Endothelial cell (in vitro differentiated cells): ENCODE measurements at regions not wholly inside any gene's neighbourhood (a gene's known extent, or its start where the extent isn't known, plus 50 kb on each side); places are given as distances from the start of the nearest gene placed in this dataset.

ENCODE experiments used
- DNase-seq: peaks from one replicate; pipeline ENCODE4 v3.0.0; 2021; ENCODE audit warnings: low spot score
- H3K27ac Mint-ChIP-seq: one replicate; pipeline ENCODE4 v1.8.0; 2021; ENCODE audit warnings: mixed read lengths, inconsistent platforms; ENCODE audit not compliant: unreplicated experiment
- H3K27me3 Mint-ChIP-seq: one replicate; pipeline ENCODE4 v1.8.0; 2021; ENCODE audit warnings: mild to moderate bottlenecking, moderate library complexity, mixed read lengths, inconsistent platforms; ENCODE audit not compliant: unreplicated experiment
- H3K36me3 Mint-ChIP-seq: one replicate; pipeline ENCODE4 v1.8.0; 2021; ENCODE audit warnings: mild to moderate bottlenecking, low read depth, mixed read lengths, inconsistent platforms; ENCODE audit not compliant: unreplicated experiment
- H3K4me1 Mint-ChIP-seq: one replicate; pipeline ENCODE4 v1.8.0; 2021; ENCODE audit warnings: mild to moderate bottlenecking, mixed read lengths, inconsistent platforms; ENCODE audit not compliant: unreplicated experiment
- H3K4me3 Mint-ChIP-seq: one replicate; pipeline ENCODE4 v1.8.0; 2021; ENCODE audit warnings: mild to moderate bottlenecking, mixed read lengths, inconsistent platforms; ENCODE audit not compliant: unreplicated experiment
- H3K9me3 Mint-ChIP-seq: one replicate; pipeline ENCODE4 v1.8.0; 2021; ENCODE audit warnings: mixed read lengths, inconsistent platforms; ENCODE audit not compliant: unreplicated experiment
- CTCF ChIP-seq: fragments of 200-600 bp; sonication (generic); IDR thresholded peaks from one replicate; pipeline ENCODE4 v1.5.0; 2021; ENCODE audit warnings: antibody characterized with exemption; ENCODE audit not compliant: unreplicated experiment

DNA sequence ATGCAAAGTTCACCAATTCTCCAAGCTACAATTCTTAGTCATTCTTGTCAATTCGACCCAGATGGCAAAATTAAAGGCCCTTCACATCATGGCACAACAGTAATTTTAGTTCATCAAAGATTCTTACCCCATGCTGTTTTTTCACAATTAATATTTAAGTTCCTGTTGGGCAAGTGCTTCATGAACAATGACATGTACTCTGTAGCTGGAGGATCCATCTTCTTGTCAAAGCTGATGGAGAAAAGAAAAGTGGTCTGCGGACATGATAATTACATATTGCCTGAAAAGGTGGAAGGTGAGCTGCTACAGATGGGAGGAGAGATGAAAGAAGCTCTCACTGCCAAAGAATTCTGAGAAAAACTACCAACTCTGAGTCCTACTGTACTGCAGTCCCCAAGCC, 1370.3 kb upstream of the SLC10A2 start:
- DNase-seq, result no peak
- Mint-ChIP-seq H3K27me3 (no peaks in the 10 kb centered on the region), H3K4me1 (no peaks in the 10 kb centered on the region), H3K36me3 (no peaks in the 10 kb centered on the region), H3K9me3 (no peaks in the 10 kb centered on the region), H3K4me3 (no peak overlapping the region), H3K27ac (no peak overlapping the region)
- no peak for TF ChIP-seq CTCF

DNA sequence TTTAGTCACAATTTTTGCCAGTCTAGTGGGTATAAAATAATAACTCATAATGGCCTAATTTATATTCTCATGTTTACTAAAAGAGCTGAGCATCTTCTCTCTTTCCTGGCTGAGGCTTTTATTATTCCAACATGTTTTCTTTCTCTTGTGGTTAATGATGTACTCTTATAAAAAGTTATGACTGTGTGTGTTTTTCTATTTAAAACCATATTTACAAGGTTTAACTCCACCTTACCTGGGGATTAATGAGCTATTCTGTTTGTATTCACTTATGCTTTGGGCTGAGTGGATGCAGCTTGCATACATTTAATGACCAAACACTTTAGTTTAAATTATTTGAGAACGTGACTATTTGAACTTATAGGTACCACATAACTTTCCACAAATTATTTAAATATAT, 1365.7 kb upstream of the SLC10A2 start:
- Mint-ChIP-seq H3K9me3 (no peaks in the 10 kb centered on the region), H3K4me1 (no peaks in the 10 kb centered on the region), H3K27me3 (no peaks in the 10 kb centered on the region), H3K27ac (no peak overlapping the region), H3K36me3 (no peaks in the 10 kb centered on the region), H3K4me3 (no peak overlapping the region)
- no peak for DNase-seq
- TF ChIP-seq CTCF, result no peak

- H3K4me1 Mint-ChIP-seq, result no peaks in the 10 kb centered on the region
- H3K27ac Mint-ChIP-seq, result no peak overlapping the region
- TF ChIP-seq CTCF, result no peak
- H3K9me3 Mint-ChIP-seq, result no peaks in the 10 kb centered on the region
- H3K27me3 Mint-ChIP-seq, result peaks cover 2% of the 10 kb centered on the region
- no peak overlapping the region for H3K4me3 Mint-ChIP-seq
- H3K36me3 Mint-ChIP-seq, result no peaks in the 10 kb centered on the region
- no peak for DNase-seq
Observed at GRCh38 chr13:104426435-104426834, 1360.2 kb upstream of the SLC10A2 start.

GRCh38 chr13:104422668-104423067, 1356.5 kb upstream of the SLC10A2 start:
- H3K9me3 Mint-ChIP-seq, result no peaks in the 10 kb centered on the region

GRCh38 chr13:104416973-104417372, 1350.8 kb upstream of the SLC10A2 start:
- TF ChIP-seq CTCF, result no peak
- Mint-ChIP-seq H3K27me3 (no peaks in the 10 kb centered on the region), H3K9me3 (no peaks in the 10 kb centered on the region), H3K27ac (no peak overlapping the region), H3K36me3 (no peaks in the 10 kb centered on the region), H3K4me1 (no peaks in the 10 kb centered on the region), H3K4me3 (no peak overlapping the region)
- no peak for DNase-seq

More at GRCh38 chr13:104422668-104423067, 1356.5 kb upstream of the SLC10A2 start:
- no peaks in the 10 kb centered on the region for H3K4me1 Mint-ChIP-seq
- DNase-seq, result no peak
- peaks cover 2% of the 10 kb centered on the region for H3K27me3 Mint-ChIP-seq
- H3K27ac Mint-ChIP-seq, result no peak overlapping the region
- no peak overlapping the region for H3K4me3 Mint-ChIP-seq
- no peaks in the 10 kb centered on the region for H3K36me3 Mint-ChIP-seq
- TF ChIP-seq CTCF, result no peak
